HL-60/S4 (cell line): ENCODE measurements at regions not wholly inside any gene's neighbourhood (a gene's known extent, or its start where the extent isn't known, plus 50 kb on each side); places are given as distances from the start of the nearest gene placed in this dataset.

Experiments used
- in situ Hi-C: fragments of 300-500 bp; cut with MboI; formaldehyde crosslinking; loops from 2 replicates; pipeline ENCODE4 v1.14.3; 2022; ENCODE audit warnings: low sequenced_read_pairs

GRCh38 chr1:234674218-234674815 lies 64.3 kb upstream of the IRF2BP2 start:
- in situ Hi-C loops: no loop called here

DNA sequence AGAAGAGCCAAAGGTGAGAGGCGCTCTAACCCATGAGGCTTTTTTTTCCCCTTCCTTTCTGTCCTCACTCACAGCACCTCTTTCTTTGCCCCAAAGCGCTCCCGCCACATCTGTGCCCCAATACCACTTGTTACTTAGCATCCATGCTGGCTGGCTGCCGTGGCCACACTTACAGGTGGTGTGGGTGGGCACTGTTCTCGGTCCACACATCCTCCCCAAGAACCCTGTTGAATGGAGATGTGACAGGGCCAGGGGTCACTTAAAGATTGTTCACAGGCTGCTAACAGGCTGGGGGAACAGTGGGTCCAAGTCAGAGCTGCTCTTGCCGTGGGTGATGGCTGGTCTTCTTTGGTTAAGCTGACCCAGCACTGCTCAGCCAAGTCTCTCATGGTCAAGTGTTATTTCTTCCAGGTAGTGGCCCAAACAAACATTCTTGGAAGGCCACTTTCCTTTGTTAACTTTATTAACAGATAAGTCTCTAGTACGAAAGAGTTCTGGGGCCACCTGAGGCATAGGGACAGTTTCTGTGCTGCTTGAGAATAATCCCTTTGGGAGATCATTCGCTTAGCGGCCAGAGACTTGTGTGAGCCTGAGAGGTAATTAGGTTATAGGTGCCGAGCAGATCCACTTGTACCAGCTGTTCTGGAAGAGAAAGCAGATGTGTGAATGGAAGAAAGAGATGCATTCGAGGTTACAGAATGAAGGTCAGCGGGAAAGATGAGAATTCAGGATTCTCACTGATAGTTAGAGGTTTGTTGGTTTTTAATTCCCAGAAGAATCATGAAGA lies 62.6 kb upstream of the IRF2BP2 start:
- in situ Hi-C loops: no loop called here

DNA sequence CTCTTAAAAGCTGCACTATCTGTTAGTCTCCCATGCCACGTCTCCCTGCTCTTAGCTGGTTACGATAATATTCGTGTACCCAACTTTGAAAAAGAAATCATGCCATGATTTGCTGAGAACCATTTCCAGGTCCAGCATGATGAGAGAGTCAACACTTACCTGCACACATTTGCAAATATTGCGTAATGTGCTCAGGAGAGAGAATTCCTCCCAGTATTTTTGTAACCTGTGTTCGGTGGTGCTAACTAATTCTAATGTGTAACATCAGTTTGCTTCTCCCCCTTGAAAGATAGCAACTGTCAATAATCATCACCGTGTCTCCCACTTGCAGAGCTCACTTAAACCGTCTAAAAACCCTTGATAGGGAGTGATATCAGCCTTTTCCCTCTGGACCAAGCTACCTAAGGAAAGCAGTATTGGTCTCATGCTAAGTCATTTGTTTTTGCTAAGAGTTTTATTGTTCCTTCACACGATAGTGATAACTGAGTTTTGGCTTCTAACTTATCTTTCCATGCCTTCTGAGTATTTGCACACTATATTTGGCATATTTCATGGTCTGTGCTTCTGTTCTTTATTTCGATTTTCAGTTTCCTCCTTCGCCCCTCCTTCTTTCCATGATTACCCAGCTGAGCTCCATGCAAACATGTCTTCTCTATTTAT lies 61.1 kb upstream of the IRF2BP2 start:
- in situ Hi-C loops: no loop called here

DNA sequence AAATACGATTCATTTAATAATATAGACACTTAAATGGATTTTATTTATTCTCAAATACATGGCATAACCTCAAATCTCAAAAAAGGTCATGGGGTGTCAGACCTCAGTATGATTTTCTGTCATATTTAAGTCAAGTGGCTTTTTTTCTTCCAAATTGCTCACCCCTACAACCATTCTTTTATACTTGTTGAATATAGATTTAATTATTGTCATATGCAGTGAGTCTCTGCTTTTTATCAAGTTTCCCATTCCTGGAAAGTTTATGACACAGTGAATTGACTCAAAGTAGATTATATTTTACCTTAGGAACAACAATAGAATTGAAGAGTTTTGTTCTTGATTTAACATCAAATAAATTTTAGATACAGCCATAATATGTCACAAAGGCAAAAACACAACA lies 59.5 kb upstream of the IRF2BP2 start:
- in situ Hi-C loops: no loop called here

DNA sequence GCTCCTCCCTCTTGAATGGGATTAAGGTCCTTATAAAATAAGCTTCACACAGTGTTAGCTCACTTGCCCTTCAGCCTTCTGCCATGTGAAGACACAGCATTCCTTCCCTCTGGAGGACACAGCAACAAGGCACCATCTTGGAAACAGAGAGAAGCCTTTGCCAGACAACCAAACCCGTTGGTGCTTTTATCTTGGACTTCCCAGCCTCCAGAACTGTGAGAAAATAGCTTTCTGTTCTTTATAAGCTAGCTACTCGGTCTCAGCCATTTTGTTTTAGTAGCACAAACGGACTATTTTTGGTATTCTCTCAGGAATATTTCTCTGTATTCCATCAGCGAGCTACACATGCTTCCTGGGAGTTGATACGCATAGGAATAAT lies 58.6 kb upstream of the IRF2BP2 start:
- in situ Hi-C loops: no loop called here

DNA sequence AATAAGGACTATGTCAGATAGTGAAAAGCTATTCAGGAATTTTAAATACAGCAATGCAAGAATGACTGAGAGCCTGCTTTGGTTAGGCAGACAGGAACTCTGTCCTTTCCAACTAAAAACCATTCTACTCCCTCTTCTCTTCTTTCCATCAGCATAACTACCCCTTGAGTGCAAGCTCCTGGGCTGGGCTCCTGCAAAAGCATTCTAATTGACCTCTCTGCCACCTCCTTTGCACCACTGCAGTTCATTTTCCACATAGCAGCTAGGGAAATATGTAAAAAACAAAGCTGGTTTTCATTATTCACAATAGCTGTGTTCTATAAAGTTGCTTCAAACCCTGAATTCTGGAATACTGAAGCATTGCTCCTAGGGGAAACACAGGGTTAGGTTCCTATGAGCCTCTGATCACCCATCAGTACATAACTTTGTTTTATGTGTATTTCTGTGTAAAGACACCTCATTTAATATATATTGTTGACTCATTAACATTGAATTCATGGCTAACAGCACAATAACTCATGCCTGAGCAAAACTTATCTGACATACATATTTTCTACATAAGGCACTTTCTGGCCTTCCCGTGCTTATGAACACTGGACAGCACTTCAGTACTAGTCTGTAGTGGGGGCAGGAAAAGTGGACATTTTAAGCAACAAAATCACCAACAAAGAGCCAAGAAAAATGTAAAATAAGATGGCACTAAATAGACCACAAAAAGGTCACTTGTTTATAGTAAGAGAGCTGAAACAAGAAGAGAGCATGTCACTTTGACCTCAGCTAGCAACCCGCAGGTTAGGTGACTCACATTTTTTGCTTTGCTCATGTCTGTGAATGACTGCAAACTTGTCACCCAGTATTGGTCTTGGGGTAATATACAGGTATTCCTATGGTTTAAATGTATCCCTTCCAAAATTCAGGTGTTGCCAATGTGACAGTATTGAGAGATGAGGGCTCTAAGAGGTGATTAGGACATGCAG lies 57.9 kb upstream of the IRF2BP2 start:
- in situ Hi-C loops: no loop called here

GRCh38 chr1:234666761-234667160 lies 56.8 kb upstream of the IRF2BP2 start:
- in situ Hi-C loops: no loop called here

DNA sequence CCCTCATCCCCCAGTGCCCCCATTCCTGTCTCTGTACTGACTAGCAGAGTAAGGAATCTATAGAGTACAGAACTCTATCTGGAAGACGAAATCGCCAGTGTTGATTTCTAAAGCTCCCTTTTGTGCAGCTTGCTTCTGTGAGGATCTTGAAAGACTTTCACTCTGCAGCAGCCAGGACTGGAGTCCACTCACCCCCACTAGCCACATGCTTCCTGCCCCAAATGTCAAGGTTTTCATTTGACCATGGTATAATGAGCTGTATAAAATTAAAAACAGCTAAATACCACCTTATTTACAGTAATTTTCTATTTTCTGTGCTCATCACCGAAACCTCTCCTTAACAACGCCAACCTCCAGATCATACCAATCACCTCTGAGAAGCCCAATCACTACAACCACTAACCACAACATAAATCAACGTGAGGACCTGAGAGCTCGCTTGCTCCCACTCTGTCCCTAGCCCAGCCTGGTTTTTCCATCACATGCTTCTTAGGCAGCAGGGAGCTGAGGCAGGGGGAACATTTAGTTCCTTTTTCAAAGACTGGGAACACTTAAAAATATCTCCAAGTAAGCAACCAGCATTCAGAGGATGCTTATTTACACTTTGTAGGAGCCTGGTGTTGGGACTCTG lies 56.1 kb upstream of the IRF2BP2 start:
- in situ Hi-C loops: no loop called here

- in situ Hi-C loops: no loop called here
Observed at GRCh38 chr1:234662148-234662547, 52.2 kb upstream of the IRF2BP2 start.

DNA sequence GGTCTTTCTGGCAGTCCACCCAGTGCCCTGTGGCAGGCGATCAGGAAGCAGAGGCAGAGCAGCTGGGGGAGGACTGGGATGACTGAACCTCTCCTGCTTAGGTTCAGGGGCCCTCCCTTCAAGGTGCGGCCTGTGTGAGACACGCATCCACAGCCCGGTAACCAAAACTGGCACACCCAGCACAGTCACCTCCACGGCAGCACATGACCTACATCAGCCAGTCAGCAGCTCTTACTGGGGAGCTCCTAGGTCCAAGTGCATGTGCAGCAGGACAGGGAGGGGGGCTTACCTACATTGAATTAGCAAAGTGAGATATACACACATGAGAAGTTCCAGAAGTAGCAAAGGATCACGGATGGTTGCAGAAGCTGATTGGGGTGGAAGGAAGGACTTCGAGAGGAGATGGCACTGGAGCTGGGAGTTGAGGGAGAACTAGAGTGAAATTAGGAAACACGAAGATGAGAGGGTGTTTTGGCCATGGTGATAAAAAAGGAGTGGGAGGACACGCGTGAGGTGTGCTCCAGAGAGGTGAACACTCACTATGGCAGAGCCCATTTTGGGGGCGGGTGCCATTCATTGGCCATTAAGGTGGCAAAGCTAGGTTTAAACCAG lies 51.4 kb upstream of the IRF2BP2 start:
- in situ Hi-C loops: no loop called here

- in situ Hi-C loops: no loop called here
Observed at GRCh38 chr1:234660536-234661316, 50.7 kb upstream of the IRF2BP2 start.
